ENCODE measurements at regions not wholly inside any gene's neighbourhood (a gene's known extent, or its start where the extent isn't known, plus 50 kb on each side); places are given as distances from the start of the nearest gene placed in this dataset.

DNA sequence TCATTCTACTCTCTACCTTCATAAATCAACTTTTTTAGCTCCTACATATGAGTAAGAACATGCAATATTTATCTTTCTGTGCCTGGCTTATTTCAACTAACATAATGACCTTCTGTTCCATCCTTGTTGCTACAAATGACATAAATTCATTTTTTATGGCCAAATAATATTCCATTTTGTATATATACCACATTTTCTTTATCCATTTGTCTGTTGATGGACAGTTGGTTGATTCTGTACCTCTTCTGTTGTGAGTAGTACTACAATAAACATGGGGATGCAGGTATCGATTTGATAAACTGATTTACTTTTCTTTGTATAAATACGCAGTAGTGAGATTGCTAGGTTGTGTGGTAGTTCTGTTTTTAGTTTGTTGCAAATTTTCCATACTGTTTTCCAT is 279.5 kb upstream of the NFIA start:
- Mint-ChIP-seq H3K27me3 (ENCODE audit: low read depth in 3 of 3) (no peaks in the 10 kb centered on the region), H3K9me3 (peaks cover 12 to 19% (median 14%) of the 10 kb centered on the region in 7 donors), H3K27ac (no peak overlapping the region), H3K36me3 (no peaks in the 10 kb centered on the region), H3K4me3 (no peak overlapping the region), H3K4me1 (no peaks in the 10 kb centered on the region)
- Histone ChIP-seq H3K79me2 (ENCODE audit: insufficient read depth, low read length) (no peaks in the 10 kb centered on the region), H3K9ac (ENCODE audit: insufficient read depth, low read length, poor library complexity, severe bottlenecking) (no peak overlapping the region), H3K27me3 (ENCODE audit: control insufficient read depth in 2 of 2, insufficient read depth in 2 of 2, low read length in 2 of 2) (no peaks in the 10 kb centered on the region), H3K4me3 (replicated peaks in 1 of 3; ENCODE audit: low read depth in 2 of 3, low read length in 3 of 3) (no peak overlapping the region), H3K4me2 (replicated peaks; ENCODE audit: extremely low read depth, low read length, poor library complexity, severe bottlenecking) (no peak overlapping the region), H4K20me1 (ENCODE audit: insufficient read depth, low read length) (no peaks in the 10 kb centered on the region), H3K36me3 (replicated peaks in 1 of 2; ENCODE audit: control insufficient read depth in 1 of 2, insufficient read depth in 2 of 2, low read length in 2 of 2) (no peaks in the 10 kb centered on the region), H3K4me1 (ENCODE audit: control insufficient read depth in 1 of 2, insufficient read depth in 2 of 2, low read length in 2 of 2) (no peaks in the 10 kb centered on the region), H2AFZ (ENCODE audit: insufficient read depth, low read depth, low read length, poor library complexity, severe bottlenecking) (no peak overlapping the region), H3K27ac (ENCODE audit: low read depth in 1 of 2, low read length in 2 of 2) (no peak overlapping the region), H3K9me3 (replicated peaks in 1 of 2; ENCODE audit: control insufficient read depth in 1 of 2, insufficient read depth in 1 of 2, low read length in 2 of 2) (peaks cover 7 to 11% of the 10 kb centered on the region in 2 donors)
- DNase-seq, result no peak
- WGBS (ENCODE audit: insufficient coverage), result no CpG with 5 or more reads among the region's 2 CpGs
- TF ChIP-seq, protein P1, sequence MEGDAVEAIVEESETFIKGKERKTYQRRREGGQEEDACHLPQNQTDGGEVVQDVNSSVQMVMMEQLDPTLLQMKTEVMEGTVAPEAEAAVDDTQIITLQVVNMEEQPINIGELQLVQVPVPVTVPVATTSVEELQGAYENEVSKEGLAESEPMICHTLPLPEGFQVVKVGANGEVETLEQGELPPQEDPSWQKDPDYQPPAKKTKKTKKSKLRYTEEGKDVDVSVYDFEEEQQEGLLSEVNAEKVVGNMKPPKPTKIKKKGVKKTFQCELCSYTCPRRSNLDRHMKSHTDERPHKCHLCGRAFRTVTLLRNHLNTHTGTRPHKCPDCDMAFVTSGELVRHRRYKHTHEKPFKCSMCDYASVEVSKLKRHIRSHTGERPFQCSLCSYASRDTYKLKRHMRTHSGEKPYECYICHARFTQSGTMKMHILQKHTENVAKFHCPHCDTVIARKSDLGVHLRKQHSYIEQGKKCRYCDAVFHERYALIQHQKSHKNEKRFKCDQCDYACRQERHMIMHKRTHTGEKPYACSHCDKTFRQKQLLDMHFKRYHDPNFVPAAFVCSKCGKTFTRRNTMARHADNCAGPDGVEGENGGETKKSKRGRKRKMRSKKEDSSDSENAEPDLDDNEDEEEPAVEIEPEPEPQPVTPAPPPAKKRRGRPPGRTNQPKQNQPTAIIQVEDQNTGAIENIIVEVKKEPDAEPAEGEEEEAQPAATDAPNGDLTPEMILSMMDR (IDR thresholded peaks at IDR 0.05), result no peak
- intact Hi-C loops (cut with micrococcal nuclease), result no loop called here

DNA sequence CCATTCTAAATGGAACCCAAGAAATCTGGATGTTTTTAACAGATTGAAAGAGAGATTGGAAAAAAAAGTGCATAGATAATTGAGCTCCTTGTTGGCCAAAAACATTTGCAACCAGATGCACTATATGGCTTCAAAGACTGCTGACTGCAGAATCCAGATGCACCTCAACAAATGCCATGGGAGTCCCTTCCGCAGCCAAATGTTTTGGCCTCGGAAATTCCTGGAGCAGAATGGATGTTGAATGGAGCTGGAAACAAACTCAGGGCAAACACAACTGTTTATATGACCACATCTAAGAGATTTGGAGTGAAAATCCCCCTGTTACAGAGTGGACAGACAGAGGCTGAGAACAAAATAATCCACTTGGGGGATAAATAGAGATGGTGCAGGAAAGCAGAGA is 285.0 kb upstream of the NFIA start:
- no peaks in the 10 kb centered on the region for H3K36me3 ChIP-seq (replicated peaks in 1 of 2; ENCODE audit: control insufficient read depth in 1 of 2, insufficient read depth in 2 of 2, low read length in 2 of 2)
- no peak overlapping the region for H3K4me3 ChIP-seq (replicated peaks in 1 of 3; ENCODE audit: low read depth in 2 of 3, low read length in 3 of 3)
- H3K4me2 ChIP-seq (replicated peaks; ENCODE audit: extremely low read depth, low read length, poor library complexity, severe bottlenecking), result no peak overlapping the region
- DNase-seq, result no peak
- Mint-ChIP-seq H3K36me3 (no peaks in the 10 kb centered on the region), H3K27me3 (ENCODE audit: low read depth in 3 of 3) (peaks cover 0 to 2% (median 0%) of the 10 kb centered on the region in 3 donors), H3K9me3 (peaks cover 0 to 9% (median 2%) of the 10 kb centered on the region in 7 donors), H3K27ac (no peak overlapping the region), H3K4me1 (no peaks in the 10 kb centered on the region), H3K4me3 (no peak overlapping the region)
- H2AFZ ChIP-seq (ENCODE audit: insufficient read depth, low read depth, low read length, poor library complexity, severe bottlenecking), result no peak overlapping the region
- H3K9me3 ChIP-seq (replicated peaks in 1 of 2; ENCODE audit: control insufficient read depth in 1 of 2, insufficient read depth in 1 of 2, low read length in 2 of 2), result no peaks in the 10 kb centered on the region
- no peaks in the 10 kb centered on the region for H3K79me2 ChIP-seq (ENCODE audit: insufficient read depth, low read length)
- intact Hi-C loops (cut with micrococcal nuclease), result no loop called here
- H3K9ac ChIP-seq (ENCODE audit: insufficient read depth, low read length, poor library complexity, severe bottlenecking), result no peak overlapping the region
- H3K27ac ChIP-seq (ENCODE audit: low read depth in 1 of 2, low read length in 2 of 2), result no peak overlapping the region
- WGBS (ENCODE audit: insufficient coverage), result no CpG with 5 or more reads among the region's 2 CpGs
- H3K27me3 ChIP-seq (ENCODE audit: control insufficient read depth in 2 of 2, insufficient read depth in 2 of 2, low read length in 2 of 2), result no peaks in the 10 kb centered on the region
- no peaks in the 10 kb centered on the region for H3K4me1 ChIP-seq (ENCODE audit: control insufficient read depth in 1 of 2, insufficient read depth in 2 of 2, low read length in 2 of 2)
- TF ChIP-seq, protein P1 (IDR thresholded peaks at IDR 0.05), result no peak
- no peaks in the 10 kb centered on the region for H4K20me1 ChIP-seq (ENCODE audit: insufficient read depth, low read length)
